ENCODE measurements at regions not wholly inside any gene's neighbourhood (a gene's known extent, or its start where the extent isn't known, plus 50 kb on each side); places are given as distances from the start of the nearest gene placed in this dataset.

GRCh38 chr20:41776421-41776820 lies 158.2 kb upstream of the CHD6 start:
- TF ChIP-seq POLR2AphosphoS5 (IDR thresholded peaks at IDR 0.05; ENCODE audit: low read depth) (no peak), CTCF (conservative IDR thresholded peaks at IDR 0.05; ENCODE audit: low read depth in 2 of 2) (no peak), EZH2phosphoT487 (IDR thresholded peaks at IDR 0.05; ENCODE audit: unreplicated experiment) (no peak), EZH2 (IDR thresholded peaks at IDR 0.05; ENCODE audit: low read depth, unreplicated experiment) (no peak), CREB1 (CRISPR knock-in tag; IDR thresholded peaks at IDR 0.05; ENCODE audit: low read depth) (no peak), REST (IDR thresholded peaks at IDR 0.05; ENCODE audit: unreplicated experiment) (no peak), STAT1 (IDR thresholded peaks at IDR 0.05; ENCODE audit: unreplicated experiment) (no peak), JUNB (IDR thresholded peaks at IDR 0.05; ENCODE audit: unreplicated experiment) (no peak), ETS1 (IDR thresholded peaks at IDR 0.05) (no peak), NANOG (IDR thresholded peaks at IDR 0.05; ENCODE audit: borderline replicate concordance) (no peak), ZNF331 (CRISPR knock-in tag; IDR thresholded peaks at IDR 0.05; ENCODE audit: low read depth) (no peak)
